ENCODE measurements at regions not wholly inside any gene's neighbourhood (a gene's known extent, or its start where the extent isn't known, plus 50 kb on each side); places are given as distances from the start of the nearest gene placed in this dataset.
"Not testable (repeated sequence)": the region's sequence is repeated elsewhere in the genome, so short reads cannot be mapped to it uniquely, and the experiment has no call there.

- DNase-seq = no peak
These were observed 92.6 kb downstream of the KIF26A start for GRCh38 chr14:104230946-104231345.

DNA sequence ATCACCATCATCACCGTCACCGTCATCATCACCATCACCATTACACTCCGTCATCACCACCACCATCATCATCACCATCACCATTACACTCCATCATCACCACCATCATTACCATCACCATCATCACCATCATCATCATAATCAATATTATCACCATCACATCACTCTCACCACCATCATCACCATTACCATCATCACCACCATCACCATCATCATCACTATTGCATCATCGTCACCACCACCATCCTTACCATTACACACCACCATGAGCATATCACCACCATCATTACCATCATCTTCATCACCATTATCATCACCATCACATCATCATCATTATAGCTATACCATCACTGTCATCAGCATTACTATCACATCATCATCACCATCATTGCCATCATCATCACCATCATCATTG lies 93.7 kb downstream of the KIF26A start:
- DNase-seq = no peak

GRCh38 chr14:104234007-104234786 lies 95.8 kb downstream of the KIF26A start:
- DNase-seq = not testable (repeated sequence)

DNA sequence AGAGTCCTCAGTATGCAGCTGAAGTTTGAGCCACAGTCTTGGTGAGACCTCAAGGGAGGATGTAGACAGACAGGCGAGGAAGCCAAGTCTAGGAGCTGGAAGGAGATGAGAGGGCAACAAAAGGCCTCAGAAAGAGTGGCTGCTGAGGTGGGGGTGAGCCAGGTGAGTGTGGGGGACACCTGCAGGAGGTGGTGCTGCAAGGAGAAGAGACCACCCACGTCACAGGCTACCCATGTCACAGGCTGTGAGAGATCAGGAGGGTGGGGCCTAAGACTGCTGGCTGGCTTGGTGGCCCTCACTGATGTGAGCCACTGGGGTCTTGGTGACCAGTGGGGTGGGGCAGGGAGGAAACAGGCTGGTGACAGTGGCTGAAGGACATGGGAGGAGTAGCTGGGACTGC lies 97.3 kb downstream of the KIF26A start:
- no peak for DNase-seq

DNA sequence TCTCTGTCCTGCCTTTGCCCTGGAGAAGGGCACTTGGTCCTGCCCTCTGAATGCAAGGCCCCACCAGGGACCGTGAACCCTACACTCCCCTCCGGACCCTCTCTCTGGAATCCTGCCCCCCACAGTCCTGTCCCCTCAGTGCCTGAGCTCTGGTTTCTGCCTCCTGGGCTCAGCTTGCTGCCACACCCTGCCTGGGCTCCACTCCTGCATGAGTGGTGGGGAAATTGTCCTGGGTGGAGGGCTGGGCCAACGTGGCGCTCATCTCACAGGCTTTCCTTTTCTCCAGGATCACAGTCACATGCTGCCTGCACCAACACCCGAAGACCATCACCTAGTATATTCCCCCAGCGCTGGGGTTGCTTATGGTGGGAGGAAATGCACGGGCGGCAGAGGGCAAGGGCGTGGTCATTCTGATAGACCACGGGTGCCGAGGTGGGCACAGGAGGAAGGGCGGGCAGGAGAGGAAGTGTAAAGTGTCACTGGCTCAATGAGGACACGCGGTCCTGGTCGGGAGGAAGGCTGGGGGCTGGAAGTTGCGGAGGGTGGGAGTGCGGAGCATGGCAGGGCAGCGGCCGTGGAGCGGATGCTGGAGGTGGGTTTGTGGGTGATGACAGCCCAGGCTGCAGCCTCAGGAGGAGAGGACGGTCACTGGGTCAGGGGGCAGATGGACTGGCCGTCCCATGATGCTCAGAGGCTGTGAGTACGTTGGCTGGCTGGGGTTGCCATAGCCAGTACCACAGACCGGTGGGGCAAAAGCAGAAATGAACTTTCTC lies 99.5 kb downstream of the KIF26A start:
- DNase-seq = no peak

DNA sequence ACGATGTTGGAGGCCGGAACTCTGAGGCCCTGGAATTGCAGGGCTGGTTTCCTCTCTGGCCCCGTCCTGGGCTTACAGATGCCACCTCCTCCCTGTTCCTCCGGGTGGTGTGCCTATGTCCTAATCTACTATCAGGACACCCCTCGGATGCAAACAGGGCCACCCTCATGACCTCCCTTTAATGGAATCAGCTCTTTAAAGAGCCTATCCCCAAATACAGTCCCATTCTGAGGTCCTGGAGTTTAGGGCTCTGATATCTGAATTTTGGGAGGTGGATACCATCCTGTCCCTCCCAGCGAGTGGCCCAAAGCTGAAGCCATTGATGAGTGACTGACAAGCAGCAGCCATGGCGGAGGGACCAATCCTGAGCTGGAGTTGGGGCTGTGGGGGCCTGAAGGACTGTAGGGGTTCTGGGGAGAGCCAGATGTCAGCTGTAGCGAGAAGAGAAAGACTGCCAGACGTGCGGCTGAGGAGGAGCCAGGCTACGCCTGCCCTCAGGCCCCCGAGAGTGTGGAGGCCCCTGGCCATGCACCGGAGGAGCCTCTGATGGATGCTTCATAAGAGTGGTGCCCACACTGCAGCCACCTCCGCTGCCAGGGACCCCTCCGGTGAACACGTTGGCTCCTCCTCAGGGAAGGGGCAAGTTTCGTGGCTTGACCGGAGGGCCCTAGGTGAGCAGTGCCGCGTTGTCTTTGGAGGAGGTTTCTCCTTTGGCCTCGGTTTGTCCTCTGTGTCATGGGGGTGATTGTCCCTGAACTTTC lies 100.2 kb downstream of the KIF26A start:
- DNase-seq = no peak

DNA sequence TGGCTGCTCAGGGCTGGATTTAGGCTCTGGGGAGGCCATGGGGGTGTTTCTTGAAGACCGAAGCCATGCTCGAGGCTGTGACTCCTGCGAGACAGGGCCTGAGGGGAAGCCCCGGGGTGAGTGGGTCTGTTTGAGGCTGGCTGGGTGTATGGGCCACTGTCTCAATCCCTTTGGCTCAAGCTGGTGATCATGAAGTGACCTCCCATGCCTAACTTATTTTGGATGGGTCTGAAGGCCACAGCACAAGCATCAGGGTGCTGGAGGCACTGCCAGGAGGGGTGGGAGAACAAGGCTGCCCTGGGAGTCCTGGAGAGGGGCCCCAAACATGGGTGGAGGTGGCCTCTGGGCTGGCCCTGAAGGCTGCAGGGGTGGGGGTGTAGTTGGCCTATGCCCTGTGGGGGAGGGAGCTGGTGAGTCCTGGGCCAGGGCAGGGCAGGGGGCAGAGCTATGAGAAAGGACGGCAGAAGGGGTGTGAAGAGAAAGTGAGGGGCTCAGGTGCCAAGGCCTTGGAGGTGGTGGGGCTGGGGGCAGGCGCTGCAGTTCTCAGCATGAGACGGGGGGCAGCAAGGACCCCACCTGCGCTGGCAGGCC lies 100.9 kb downstream of the KIF26A start:
- DNase-seq = no peak

DNA sequence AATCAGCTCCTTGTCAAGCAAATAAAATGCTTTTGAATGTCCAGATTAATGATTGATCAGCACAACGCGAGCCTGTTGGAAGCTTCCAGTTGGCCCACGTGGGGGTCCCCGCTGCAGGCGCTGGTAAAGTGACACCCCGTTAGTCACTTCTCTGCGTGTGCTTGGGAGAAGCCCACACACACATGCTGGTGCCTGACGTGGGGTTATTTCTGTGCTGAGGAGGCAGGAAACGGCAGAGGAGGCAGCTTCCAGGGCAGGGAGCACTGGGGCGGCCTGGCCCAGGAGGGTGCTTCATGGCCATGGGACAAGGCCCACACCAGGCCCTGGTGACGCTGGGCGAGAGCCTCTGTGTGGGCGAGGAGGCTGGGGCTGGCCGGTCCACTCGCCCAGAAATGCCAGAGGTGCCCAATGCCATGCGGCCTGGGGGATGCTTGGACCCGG lies 101.5 kb downstream of the KIF26A start:
- no peak for DNase-seq

DNA sequence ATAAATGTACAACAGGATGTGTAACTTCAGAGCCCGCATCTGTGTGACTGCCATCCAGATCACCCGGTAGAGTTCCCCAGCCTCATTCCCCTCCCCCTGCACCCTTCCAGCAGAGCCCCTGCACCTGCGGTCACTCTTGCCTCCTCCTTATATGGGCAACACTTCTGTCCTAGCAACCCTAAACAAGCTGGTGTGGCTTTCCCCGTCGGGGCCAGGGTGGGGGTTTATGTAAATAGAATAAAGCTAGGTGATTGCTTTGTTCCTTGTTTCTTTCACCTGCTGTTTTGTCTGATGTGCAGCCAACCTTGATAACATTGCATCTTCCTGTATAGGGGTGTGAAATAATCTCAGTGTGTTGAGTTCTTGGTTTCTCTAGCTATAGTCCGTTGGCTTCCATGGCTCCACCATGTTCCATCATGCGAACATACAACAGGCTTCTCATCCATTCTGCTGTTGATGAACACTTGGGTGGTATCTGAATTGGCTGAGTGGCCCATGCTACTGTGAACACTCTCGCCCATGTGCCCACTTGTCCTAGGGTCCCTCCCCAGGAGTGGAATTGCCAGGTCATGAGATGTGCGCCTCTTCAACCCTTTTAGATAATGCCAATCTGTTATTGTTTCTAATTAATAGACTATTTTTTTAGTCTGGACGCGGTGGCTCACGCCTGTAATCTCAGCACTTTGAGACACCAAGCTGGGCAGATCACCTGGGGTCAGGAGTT lies 102.2 kb downstream of the KIF26A start:
- DNase-seq = no peak

GRCh38 chr14:104243200-104243599 lies 104.8 kb downstream of the KIF26A start:
- no peak for DNase-seq

DNA sequence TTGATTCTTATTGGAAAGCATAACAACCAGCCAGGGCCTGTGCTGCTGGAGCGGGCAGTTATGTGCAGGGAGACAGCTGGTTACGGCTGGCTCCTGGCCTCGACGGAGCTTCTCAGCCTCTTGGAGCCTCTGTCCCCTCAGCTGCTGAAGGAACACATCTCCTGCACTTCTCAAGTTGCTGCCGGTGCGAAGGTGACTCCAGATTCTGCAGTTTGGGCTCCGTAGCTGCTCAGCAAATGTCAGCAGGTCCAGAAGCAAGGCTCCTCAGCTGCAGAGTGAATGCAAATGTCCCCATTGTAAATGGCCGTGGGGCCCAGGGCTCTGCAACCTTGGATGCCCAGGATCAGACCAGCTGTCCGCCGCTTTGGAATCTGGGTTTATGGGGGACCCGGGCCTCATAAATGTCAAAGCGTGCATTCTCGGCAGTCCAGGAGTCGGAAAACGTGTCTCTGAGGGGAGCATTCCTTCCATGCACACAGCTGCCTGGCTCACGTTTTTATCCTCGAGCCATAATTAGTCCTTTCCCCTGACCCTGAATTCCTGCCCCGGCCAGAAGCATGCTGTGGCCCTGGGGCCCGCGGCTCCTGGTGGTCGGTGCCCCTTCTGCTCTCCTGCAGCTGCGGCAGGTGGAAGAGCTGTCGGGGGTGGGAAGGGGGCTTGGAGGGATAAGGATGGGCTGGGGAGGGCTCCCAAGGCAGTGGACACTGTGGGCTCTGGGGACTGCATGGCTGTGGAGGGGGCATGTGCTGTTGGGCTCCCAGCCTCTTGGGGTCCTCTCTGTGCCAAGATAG lies 106.0 kb downstream of the KIF26A start:
- DNase-seq = no peak

GRCh38 chr14:104245075-104245474 lies 106.7 kb downstream of the KIF26A start:
- no peak for DNase-seq

DNA sequence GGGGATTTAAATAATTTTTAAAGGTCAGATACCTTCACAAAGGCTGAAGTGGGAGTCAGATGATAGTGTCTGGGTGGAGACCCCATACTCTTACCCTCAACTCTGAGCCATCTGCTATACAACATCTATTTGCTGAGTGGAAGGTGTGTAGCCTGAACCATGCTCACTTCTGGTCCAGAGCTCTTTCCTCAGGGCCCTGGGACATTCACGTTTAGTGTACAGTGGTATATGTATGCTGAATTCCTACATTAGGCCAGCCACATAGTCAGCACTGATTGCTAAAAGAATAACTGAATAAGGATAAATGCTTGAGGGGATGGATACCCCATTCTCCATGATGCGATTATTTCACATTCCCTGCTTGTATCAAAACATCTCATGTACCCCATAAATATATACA lies 107.3 kb downstream of the KIF26A start:
- no peak for DNase-seq

GRCh38 chr14:104246401-104247335 lies 108.3 kb downstream of the KIF26A start:
- no peak for DNase-seq

DNA sequence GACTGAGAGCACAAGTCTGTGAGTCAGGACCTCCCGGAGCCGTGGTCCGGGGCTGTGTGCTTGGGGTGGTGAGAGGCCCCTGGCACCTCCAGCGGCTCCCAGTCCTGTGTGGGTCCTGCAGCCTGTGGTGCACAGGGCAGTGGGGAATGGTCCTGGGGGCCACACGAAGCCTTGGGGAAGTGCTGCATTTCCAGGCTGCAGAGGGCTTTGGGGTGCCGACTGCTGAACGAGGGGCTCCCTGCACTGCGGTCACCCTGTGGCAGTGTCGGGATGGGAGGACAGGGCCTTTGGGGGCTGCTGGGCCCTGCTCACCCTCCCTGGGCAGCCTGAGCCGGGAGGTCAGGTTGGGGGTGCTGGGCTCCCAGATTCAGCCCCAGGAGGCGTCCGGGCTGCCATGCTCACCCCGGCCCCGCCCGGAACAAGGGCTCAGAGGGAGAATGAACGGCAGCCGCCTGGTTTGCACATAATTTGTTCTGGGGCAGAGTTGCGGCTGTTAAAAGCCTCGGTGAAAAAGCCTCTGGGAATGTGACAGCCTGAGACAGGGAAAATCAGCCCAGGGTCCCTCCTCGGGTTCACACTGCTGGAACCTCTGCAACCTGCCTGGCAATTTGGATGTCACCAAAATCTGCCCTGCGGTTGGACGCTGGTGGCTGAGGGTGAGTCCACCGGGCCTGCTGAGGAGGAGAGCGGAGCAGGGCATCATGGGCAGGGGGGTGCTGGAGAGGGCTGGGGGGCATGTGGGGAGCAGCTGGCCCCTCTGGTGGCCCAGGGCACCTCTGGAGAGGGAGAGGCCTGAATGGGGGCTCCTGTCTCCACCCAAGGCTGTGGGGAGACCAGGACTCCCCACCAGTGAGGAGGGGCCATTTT lies 109.2 kb downstream of the KIF26A start:
- DNase-seq = no peak

DNA sequence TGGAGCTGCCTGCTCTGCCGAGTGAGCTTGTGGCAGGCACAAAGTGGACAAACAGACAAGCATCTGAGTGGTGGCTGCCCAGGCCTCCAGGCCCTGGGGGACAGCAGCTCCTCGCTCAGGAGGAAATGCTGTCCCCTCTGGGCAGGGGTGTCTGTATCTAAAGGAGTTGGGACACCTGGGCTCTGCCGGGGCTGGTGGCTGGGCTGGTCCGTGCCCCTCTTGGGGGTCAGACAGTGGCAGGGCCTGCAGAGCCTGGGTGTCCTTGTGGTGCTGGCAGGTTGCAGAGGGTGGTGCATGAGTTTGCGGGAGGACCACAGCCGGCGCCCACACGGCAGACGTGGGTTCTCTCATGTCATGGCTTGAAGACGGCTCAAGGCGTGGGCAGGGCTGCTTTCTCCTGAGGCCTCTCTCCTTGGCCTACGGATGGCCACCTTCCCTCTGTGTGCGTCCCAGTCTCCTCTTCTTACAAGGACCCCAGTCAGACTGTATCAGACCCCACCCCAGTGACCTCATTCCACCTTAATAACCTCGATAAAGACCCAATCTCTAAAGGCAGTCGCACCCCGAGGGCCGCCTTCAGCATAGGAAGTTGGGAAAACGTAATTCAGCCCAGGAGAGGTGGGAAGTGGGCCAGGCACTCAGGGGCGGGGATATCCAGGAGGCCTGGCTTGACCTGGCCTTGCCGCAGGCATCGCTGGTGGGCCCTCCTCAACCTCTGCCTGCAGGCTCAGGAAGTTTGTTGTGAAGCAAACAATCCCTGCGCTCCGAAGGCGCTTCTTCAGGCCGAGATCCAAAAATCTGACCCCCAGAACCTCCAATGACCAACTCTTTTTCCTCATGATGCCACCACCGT lies 110.0 kb downstream of the KIF26A start:
- no peak for DNase-seq

- DNase-seq = no peak
These were observed 110.7 kb downstream of the KIF26A start for GRCh38 chr14:104249089-104249488.

DNA sequence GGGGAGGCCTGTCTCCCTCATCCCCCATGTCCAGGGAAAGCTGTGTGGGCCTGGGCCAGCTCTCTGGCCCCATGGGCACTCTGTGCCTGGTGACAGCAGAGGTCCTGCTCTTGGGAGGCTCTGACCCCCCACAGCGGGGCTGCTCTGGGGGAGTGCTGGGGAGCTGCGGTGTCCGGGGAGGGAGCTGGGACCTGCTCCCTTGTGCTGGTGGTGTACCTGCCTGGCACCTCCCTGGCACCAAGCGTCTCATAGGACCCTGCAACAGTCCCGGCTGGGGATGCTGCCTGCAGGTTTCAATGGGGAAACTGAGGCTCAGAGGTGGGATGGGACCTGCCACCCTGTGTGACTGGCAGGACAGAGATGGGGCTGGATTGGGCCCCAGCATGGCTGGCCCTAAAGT lies 111.3 kb downstream of the KIF26A start:
- no peak for DNase-seq
